ENCODE measurements at regions not wholly inside any gene's neighbourhood (a gene's known extent, or its start where the extent isn't known, plus 50 kb on each side); places are given as distances from the start of the nearest gene placed in this dataset.

GRCh38 chr7:85469446-85470010 lies 282.7 kb upstream of the SEMA3D start:
- TF ChIP-seq CTCF (IDR thresholded peaks at IDR 0.05; ENCODE audit: low read depth, low read length, poor library complexity, severe bottlenecking), result no peak
- TF ChIP-seq EZH2phosphoT487 (IDR thresholded peaks at IDR 0.05; ENCODE audit: borderline replicate concordance, low read length), result no peak
